Iris pigment epithelial cell (primary cell): ENCODE measurements at regions not wholly inside any gene's neighbourhood (a gene's known extent, or its start where the extent isn't known, plus 50 kb on each side); places are given as distances from the start of the nearest gene placed in this dataset.
"Not testable (repeated sequence)": the region's sequence is repeated elsewhere in the genome, so short reads cannot be mapped to it uniquely, and the experiment has no call there.

Experiments used
- DNase-seq: peaks from one replicate; pipeline ENCODE4 v3.0.0-alpha.2; 2011; ENCODE audit warnings: low read depth

DNA sequence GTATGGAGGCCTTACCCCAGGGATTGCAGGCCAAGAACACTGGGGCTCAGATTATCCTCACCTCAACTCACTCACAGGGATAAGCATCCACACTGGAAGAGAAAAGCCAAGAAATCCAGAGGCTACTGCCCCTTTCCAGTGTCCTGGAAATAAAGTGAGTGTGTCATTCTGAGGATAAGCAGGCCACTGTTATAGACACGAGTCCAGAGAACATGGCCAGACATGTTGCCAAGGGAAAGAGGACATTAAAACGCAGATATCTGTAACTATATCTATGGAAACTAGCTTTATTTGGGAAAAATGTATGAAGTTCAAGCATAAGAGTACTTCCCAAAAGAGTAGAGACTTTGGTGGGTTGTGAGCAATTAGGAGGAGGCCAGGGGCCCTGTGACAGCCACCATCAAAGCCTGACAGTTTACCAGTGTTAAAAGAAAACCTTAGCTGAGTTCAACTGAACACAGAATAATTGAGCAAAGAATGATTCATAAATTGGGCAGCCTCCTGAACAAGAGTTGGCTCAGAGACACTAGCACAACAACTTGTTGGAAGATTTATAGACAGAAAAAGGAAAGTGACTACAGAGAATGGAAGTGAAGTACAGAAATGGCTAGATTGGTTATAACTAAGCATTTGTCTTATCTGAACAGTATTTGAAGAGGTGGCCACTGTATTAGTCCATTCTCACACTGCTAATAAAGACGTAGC is 1222.2 kb downstream of the STIM2 start:
- DNase-seq, result peak; percentile 5

DNA sequence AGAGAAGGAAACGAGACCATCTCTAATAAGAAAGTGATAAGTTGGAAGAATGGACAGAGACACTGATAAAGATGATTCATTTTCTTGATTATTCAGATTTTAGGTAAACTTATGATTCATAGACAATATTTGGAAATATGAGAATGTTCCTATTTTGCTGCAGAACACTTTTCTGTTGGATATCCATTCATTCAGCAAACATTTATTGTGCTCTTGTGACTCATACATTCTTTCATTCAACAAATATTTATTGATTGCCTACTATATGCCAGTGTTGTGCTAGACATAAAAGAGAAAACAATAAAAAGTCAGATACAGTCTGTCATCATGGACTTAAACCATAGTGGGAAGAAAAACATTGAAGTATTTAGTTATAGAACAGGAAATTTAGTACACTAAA is 1232.0 kb downstream of the STIM2 start:
- no peak for DNase-seq

DNA sequence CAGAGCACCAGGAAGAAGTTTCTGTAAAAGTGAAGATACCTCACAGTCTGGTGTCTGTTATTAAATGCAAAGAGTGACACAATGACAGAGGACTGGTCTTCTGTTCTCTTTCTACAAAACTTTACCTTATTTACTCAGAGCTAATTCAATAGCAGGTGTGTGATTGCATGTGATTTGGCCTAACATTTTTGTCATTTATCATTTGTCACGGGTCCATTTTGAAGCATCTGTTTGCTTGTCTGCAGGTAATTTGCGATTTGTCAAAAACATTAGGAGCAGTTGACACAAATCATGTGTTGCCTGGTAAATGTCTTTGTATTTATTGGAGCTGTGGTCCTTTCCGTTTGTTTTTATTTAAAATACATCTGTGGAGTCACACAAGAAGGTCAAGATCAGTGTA is 1232.4 kb downstream of the STIM2 start:
- DNase-seq, result no peak

DNA sequence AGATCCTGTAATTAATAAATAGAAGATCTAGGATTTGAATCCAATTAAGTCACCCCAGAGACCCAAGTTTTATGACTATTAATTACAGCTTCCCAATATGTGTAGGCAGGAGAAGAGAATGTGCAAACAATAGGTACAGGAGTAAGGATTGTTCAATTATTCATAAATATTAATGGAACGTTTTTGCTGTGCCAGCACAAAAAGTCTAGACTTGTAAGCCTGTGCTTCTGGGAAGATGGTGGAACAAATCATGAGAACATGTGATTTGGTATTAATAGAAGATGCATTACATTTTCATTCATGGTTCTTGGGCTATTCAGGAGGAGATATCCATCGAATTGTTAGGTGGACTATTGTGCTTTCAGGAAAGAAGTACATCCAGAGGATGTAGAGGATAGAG is 1240.9 kb downstream of the STIM2 start:
- no peak for DNase-seq

DNA sequence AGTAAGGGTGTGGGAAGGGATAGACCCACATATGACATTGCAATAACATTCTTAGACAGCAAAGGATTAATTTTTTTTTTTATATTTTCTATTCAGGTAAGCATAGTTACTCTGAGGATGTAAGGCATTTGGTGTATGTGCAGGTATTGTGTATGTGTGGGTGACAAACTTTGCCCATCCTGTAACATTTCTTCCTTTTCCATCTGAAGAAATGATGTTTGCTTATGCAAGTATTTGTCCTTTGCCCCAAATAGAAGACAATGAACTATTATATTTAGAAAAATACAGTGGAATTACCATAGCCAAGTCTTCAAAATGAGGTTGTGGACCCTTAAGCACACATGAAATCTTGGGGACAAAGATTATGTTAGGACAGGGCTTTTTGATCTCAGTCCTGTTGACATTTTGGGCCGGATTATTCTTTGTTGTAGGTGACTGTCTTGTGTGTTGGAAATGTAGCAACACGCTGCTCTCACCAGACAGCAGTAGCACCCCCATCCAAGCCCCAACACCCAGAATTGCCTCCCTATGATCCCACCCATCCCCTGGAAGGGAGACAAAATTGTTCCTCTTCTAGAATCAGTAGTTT is 1244.7 kb downstream of the STIM2 start:
- DNase-seq, result no peak

DNA sequence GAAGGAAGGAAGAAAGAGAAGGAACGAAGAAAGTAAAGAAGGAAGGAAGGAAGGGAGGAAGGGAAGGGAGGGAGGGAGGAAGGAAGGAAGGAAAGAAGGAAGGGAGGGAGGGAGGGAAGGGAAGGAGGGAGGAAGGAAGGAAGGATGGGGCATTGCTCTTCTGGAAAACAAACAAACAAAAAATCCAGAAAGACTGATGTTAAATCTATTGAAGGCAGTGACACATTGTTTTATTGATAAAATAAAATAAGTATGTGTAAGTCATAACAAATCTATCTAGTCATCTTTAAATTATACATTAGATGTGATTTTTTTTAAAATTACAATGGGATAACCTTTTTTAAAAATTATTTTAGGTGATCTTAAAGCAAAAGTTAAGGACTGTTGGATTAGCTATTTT is 1245.5 kb downstream of the STIM2 start:
- no peak for DNase-seq

DNA sequence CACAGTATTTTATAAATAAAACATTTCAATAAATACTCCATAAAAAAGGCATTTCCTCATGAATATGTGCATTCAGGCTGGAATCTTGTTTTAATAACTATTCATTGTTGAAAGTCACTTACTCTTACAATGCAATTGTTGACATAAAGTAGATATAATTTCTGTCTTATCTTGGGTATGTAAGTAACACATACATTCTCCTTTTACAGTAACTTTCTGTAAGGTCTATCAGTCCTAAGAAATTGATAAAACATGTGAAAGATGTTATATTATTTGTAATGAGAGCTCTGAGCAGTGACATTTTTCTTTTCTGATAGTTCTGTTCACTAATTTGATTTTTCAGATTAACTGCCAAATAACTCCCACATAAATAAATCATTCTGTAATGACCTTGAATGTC is 1249.2 kb downstream of the STIM2 start:
- no peak for DNase-seq

DNA sequence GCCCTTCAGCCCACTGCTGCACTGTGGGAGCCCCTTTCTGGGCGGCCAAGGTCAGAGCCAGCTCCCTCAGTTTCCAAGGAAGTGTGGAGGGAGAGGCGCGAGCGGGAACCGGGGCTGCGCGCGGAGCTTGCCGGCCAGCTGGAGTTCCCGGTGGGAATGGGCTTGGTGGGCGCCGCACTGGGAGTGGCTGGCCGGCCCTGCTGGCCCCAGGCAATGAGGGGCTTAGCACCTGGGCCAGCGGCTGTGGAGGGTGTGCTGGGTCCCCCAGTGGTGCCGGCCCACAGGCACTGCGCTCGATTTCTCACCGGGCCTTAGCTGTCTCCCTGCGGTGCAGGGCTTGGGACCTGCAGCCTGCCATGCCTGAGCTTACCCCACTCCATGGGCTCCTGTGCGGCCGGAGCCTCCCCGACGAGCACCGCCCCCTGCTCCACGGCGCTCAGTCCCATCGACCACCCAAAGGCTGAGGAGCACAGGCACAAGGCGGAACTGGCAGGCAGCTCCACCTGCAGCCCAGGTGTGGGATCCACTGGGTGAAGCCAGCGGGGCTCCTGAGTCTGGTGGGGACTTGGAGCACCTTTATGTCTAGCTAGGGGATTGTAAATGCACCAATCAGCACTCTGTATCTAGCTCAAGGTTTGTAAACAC is 1252.2 kb downstream of the STIM2 start:
- not testable (repeated sequence) for DNase-seq

DNA sequence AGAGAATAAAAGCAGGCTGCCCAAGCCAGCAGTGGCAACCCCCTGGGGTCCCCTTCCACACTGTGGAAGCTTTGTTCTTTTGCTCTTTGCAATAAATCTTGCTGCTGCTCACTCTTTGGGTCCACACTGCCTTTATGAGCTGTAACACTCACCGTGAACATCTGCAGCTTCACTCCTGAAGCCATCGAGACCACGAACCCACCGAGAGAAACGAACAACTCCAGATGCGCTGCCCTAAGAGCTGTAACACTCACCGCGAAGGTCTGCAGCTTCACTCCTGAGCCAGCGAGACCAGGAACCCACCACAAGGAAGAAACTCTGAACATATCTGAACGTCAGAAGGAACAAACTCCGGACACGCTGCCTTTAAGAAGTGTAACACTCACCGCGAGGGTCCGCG is 1252.9 kb downstream of the STIM2 start:
- DNase-seq, result not testable (repeated sequence)

DNA sequence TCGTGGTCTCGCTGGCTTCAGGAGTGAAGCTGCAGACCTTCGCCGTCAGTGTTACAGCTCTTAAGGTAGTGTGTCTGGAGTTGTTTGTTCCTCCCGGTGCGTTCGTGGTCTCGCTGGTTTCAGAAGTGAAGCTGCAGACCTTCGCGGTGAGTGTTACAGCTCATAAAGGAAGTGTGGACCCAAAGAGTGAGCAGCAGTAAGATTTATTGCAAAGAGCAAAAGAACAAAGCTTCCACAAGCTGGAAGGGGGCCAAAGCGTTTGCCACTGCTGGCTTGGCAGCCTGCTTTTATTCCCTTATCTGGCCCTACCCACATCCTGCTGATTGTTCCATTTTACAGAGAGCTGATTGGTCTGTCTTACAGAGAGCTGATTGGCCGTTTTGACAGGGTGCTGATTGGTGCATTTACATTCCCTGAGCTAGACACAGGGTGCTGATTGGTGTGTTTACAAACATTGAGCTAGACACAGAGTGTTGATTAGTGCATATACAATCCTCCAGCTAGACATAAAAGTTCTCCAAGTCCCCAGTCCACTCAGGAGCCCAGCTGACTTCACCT is 1256.0 kb downstream of the STIM2 start:
- DNase-seq, result not testable (repeated sequence)

DNA sequence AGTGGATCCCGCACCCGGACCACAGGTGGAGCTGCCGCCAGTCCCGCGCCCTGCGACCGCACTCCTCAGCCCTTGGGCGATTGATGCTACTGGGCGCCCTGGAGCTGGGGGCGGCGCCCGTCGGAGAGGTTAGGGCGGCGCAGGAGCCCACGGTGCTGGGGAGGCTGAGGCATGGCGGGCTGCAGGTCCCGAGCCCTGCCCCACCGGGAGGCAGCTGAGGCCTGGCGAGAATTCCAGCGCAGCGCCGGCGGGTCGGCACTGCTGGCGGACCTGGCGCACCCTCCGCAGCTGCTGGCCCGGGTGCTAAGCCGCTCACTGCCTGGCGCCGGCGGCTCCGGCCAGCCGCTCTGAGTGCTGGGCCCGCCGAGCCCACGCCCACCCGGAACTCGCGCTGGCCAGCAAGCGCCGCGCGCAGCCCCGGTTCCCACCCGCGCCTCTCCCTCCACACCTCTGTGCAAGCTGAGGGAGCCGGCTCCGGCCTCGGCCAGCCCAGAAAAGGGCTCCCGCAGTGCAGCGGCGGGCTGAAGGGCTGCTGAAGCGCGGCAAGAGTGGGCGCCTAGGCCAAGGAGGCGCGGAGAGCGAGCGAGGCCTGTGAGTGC is 1256.5 kb downstream of the STIM2 start:
- DNase-seq, result no peak

DNA sequence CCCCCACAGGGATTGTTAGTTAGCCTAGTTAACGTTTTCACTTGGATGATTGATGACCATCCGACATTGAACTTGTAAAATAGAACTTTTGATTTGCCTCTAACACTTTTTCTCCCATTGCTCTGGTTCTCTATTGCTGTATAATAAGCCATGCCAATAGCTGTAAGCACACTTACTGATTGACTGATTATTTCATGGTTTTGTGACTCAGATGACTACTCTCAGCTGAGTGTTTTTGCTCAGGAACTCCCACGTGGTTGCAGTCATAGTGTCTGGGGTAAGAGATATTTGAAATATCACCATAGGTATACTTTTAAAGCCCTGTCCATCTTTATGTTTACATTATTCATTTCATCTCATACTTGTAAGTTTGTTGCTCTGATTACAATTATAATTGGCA is 1285.5 kb downstream of the STIM2 start:
- peak; percentile 4 for DNase-seq

DNA sequence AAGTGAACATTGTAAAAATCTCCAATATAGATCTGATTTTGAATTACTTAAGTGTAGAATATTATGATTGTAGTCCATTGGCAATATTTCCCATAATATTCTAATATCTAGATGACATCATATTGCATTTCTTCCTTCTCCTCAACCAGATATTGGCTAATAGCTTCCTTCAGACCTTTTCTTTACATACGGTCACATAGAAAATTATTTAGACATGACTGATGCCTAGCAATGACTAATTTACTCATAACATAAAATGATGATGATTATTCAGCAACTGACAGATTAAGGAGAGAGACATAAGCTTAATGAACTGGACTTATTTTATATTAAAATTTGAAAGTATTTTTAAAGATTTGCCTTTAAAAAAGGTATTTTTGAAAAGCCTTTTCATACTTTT is 1287.6 kb downstream of the STIM2 start:
- DNase-seq, result no peak

DNA sequence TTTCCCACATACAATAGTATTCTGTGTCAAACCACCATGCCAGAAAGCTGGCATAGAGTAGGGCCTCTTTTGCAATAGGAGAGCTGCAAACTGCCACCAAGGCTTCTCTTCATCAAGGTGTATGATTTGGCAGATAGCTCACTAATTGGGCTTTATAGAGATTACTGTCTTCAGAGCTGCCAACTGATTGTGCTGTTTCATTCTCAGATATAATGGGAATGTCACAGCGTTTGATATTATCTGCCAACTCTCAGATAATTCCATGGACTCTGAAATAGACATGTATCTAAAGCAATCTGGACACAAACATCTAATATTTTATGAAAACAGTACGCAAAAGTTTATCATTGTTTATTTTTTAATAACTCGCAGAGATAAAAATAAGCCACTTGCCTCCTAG is 1289.1 kb downstream of the STIM2 start:
- DNase-seq, result no peak

DNA sequence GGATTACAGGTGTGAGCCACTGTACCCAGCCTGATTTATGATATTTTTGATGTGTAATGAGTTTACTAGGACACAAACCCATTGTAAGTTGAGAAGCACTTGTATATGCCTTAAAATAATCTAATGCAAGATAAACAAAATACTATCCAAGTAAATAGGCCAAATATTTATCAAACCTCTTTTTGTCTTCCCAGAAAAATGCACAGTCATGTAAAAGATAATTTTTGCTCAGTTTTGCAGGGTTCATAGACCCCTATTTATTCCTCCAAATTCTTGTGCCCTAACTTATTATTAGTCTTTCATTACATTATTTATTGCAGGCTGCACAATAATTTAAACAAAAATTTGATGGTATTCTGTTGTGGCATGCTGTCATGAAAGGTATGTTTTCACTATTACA is 1290.7 kb downstream of the STIM2 start:
- DNase-seq, result no peak

DNA sequence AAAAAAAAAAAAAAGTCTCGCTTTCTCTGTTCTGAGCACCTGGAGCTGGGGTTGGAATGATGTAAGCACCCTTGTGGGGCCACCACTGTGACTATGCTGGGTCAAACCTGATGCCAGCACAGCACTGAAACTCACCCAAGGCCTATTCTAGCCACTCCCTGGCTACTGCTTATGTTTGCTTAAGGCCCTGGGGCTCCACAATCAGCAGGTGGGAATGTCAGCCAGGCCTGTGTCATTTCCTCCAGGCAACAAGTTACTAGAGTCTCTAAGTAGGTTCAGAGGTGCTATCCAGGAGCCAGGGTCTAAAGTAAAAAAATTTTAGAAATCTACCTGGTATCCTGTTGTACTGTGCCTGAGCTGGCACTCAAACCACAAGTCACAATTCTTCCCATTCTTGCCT is 1306.8 kb downstream of the STIM2 start:
- no peak for DNase-seq

DNA sequence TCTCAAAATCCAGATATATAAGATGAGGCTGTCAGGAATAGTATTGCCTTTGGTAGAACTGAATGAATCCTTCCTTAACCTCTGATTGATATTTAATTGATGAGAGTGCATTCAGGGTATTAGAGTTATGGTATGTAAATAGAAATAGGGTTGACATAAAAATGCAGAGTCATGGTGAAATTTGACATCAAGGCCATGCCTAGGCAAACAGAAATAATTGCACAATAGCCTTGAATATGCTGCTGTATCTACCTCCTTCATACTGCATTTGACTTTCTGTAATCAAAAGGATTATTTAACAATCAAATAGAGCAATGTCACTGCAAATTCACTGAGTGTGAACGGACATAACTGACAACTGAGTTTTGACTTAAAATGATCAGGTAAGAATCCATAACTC is 1316.3 kb downstream of the STIM2 start:
- DNase-seq, result no peak

DNA sequence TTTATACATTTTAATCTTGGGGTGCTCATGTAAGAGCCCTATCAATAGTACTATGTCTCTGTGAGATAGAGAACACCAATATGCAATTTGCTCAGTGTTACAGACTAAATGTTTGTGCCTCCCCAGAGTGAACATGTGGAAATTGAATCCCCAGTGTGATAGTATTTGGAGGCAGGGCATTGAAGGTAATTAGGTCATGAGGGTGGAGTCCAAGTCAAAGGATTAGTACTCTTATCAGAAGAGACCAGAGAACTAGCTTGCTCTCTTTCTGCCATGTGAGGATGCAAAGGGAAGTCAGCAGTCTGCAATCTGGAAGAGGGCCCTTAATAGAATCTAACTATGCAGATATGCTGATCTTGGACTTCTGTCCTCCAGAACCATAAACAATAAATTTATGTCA is 1317.0 kb downstream of the STIM2 start:
- DNase-seq, result no peak

DNA sequence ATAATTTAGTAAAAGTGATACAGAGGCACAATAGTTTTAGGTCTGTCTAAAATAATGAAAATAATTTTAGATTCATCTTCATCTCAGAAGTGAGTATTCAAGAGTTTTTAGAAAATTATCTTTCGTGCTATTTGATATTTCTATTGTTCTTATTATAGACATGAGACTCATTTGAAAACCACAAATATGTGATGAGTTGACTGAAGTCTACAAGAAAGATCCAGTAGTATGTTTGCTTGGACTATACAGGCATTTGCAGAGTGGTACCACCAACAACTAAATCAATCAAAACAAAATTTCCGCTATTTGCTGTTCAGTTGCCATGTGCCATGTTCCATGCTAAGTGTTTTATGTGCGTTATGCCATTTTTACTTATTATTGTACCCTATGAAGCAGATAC is 1318.5 kb downstream of the STIM2 start:
- DNase-seq, result peak; percentile 3

DNA sequence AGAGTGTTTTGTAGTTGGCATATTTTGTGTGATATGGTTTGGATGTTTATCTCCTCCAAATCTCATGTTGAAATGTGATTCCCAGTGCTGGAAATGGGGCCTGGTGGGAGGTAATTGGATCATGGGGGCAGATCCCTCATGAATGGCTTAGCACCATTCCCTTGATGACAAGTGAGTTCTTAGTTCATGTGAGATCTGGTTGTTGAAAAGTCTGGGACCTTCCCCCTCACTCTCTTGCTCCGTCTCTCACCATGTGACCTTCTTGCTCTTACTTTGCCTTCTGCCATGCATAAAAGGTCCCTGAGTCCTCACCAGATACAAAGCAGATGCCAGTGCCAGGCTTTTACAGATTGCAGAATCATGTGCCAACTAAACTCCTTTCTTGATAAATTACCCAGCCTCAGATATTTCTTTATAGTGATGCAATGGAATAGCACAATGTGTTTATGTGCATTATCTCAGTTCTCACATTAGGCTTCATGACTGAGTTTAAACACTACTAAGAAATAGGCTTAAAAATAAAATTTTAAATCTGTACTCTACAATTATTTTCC is 1348.8 kb downstream of the STIM2 start:
- DNase-seq, result no peak

DNA sequence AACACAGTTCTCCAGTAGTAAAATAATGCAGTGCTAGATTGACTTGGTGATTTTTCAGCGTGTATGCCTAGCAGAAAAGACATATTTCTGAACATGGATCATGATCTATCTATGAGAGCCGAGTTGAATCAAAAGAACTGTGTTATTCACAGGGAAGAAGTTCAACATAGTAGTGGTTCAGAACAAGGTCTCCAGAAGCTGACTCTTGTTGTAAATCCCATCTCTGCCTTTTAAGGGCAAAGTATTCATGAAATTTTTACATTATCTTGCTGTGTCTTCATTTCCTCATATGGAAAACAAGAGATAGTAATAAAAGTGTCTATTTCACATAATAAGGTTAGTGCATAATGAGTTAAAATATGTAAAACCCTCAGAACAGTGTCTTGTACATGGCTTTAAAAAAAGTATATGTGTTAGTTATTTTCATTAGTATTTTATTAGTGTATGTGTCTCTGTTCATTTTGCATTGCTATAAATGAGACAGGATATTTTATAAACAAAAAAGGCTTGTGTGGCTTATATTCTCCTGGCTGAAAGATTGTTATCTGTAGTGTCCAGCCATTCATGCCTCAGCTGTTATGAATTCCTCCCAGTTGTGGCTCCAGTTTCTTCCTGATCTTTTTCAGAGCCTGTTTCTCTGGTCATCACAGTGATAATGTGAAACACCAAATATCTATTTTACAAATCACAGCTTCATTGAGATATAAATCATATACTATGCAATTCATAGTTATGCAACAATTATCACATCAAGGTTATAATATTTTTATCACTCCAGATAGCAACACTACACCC is 1351.2 kb downstream of the STIM2 start:
- DNase-seq, result peak; percentile 54

DNA sequence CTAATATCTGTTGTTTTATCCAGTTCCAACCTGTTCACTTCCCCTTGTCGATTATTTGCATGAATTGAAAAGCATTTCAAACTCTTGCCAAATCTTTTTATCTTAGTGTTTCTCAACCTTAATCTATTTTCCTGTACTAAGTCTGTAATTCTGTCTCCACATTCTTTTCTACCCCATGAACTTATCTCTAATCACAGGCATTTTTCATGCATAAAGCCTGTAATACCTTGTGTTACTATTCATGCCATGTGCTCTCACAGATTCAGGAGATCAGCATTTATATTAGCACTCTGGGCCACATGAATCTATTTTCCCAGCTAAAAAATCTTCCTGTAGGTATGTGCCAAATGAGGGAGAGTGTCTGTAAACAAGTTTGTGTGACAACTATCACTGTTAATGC is 1360.9 kb downstream of the STIM2 start:
- no peak for DNase-seq
